Retinal pigment epithelial cell (primary cell): ENCODE measurements at regions not wholly inside any gene's neighbourhood (a gene's known extent, or its start where the extent isn't known, plus 50 kb on each side); places are given as distances from the start of the nearest gene placed in this dataset.
A peak's percentile ranks its signal among the peaks of the same experiment; 100 is the strongest.

Experiments used
- DNase-seq: peaks from one replicate; pipeline ENCODE4 v3.0.0-alpha.2; 2010; ENCODE audit warnings: low read depth
- H3K4me3 ChIP-seq: 2 replicates; pipeline ENCODE4 v1.5.1; 2011; ENCODE audit warnings: mild to moderate bottlenecking, low read length, control low read depth, moderate library complexity
- CTCF ChIP-seq: conservative IDR thresholded peaks from 2 replicates; pipeline ENCODE4 v1.5.1; 2011; ENCODE audit warnings: low read depth, low read length, control low read depth, inconsistent platforms

- no peak overlapping the region for H3K4me3 ChIP-seq
Measured at GRCh38 chr6:91173186-91173585, 586.3 kb upstream of the MAP3K7 start.

GRCh38 chr6:91171754-91172462, 585.0 kb upstream of the MAP3K7 start:
- no peak overlapping the region for H3K4me3 ChIP-seq
- no peak for TF ChIP-seq CTCF
- DNase-seq, result no peak

More at GRCh38 chr6:91173186-91173585, 586.3 kb upstream of the MAP3K7 start:
- no peak for TF ChIP-seq CTCF
- DNase-seq, result no peak

- peak; percentile 81 for TF ChIP-seq CTCF
- H3K4me3 ChIP-seq, result no peak overlapping the region
- no peak for DNase-seq
Measured at GRCh38 chr6:91167846-91168245, 581.0 kb upstream of the MAP3K7 start.

GRCh38 chr6:91166271-91167046, 579.6 kb upstream of the MAP3K7 start:
- no peak for TF ChIP-seq CTCF
- DNase-seq, result no peak
- H3K4me3 ChIP-seq, result no peak overlapping the region

- no peak for TF ChIP-seq CTCF
- no peak for DNase-seq
- H3K4me3 ChIP-seq, result no peak overlapping the region
Measured at GRCh38 chr6:91164105-91164504, 577.2 kb upstream of the MAP3K7 start.

- no peak for DNase-seq
- no peak overlapping the region for H3K4me3 ChIP-seq
- no peak for TF ChIP-seq CTCF
Measured at GRCh38 chr6:91161246-91161645, 574.4 kb upstream of the MAP3K7 start.

GRCh38 chr6:91155129-91155785, 568.4 kb upstream of the MAP3K7 start:
- DNase-seq, result no peak
- TF ChIP-seq CTCF, result no peak
- H3K4me3 ChIP-seq, result no peak overlapping the region
